HCT116 (cell line): ENCODE measurements at regions not wholly inside any gene's neighbourhood (a gene's known extent, or its start where the extent isn't known, plus 50 kb on each side); places are given as distances from the start of the nearest gene placed in this dataset.

Experiments used
- ATAC-seq: fragments of 200-7000 bp; cut with Tn5 transposase; 2 replicates; pipeline ENCODE4 v1.9.1; 2020; ENCODE audit warnings: mild to moderate bottlenecking, moderate library complexity
- BruUV-seq: library from RNA; stranded (reverse); fragments of 400-500 nt; replicated peaks from 2 replicates; lab custom pipeline; 2021; lab: Mats Ljungman, UMichigan
- CTCF ChIA-PET: fragments of 300-600 bp; sonication (Branson Sonifier 250); formaldehyde crosslinking; loops from one replicate; lab custom pipeline; 2021; ENCODE audit warnings: antibody characterized with exemption; lab: Charles Lee
- POLR2A ChIA-PET: fragments of 300-600, 350-600 bp; sonication (Branson Sonifier 250); formaldehyde crosslinking; loops from one replicate; lab custom pipeline; 2021; ENCODE audit warnings: antibody characterized with exemption; lab: Charles Lee
- RAD21 ChIA-PET, 2 experiments: fragments of 300-600 bp; sonication (Branson Sonifier 250); formaldehyde crosslinking; loops; one replicate each; lab custom pipeline; 2023; ENCODE audit warnings: low total read pairs in 2 of 2; ENCODE audit not compliant: uncharacterized antibody in 2 of 2, unreplicated experiment in 2 of 2, low non-redundant PET in 1 of 2; lab: Charles Lee
- DNase-seq: peaks from one replicate; pipeline ENCODE4 v3.0.0-alpha.2; 2010; ENCODE audit warnings: low read depth, low spot score
- H2AFZ ChIP-seq: fragments of 200-600 bp; shearing (Covaris generic), sonication (generic); 2 replicates; pipeline ENCODE4 v1.6.1; 2017; ENCODE audit warnings: low read depth, mixed run types, mixed read lengths, antibody characterized with exemption, low read length; ENCODE audit not compliant: poor library complexity, severe bottlenecking
- H3K27ac ChIP-seq: 2 replicates; pipeline ENCODE4 v1.5.1; 2012; ENCODE audit warnings: low read depth, low read length
- H3K27me3 ChIP-seq: fragments of 200-600 bp; sonication (generic); 2 replicates; pipeline ENCODE4 v1.6.1; 2016; ENCODE audit warnings: mixed run types, low read length, mixed read lengths; ENCODE audit not compliant: insufficient read depth
- H3K36me3 ChIP-seq, 2 experiments: fragments of 200-500 bp in 1 of 2; fragments of 200-600 bp in 1 of 2; sonication (Bioruptor generic) in 1 of 2; sonication (generic) in 1 of 2; 2 replicates each; pipeline versions ENCODE4 v1.5.1 to v1.6.1; 2014 to 2016; ENCODE audit warnings: low read length in 2 of 2, inconsistent platforms in 1 of 2, mixed read lengths in 1 of 2, mixed run types in 1 of 2; ENCODE audit not compliant: insufficient read depth in 2 of 2, control insufficient read depth in 1 of 2
- H3K4me1 ChIP-seq, 2 experiments: fragments of 200-600 bp in 1 of 2; sonication (generic) in 1 of 2; 2 replicates each; pipeline versions ENCODE4 v1.5.1 to v1.6.1; 2012 to 2017; ENCODE audit warnings: low read length in 2 of 2, inconsistent platforms in 1 of 2, mild to moderate bottlenecking in 1 of 2, mixed read lengths in 1 of 2, mixed run types in 1 of 2, moderate library complexity in 1 of 2; ENCODE audit not compliant: insufficient read depth in 2 of 2, control insufficient read depth in 1 of 2
- H3K4me2 ChIP-seq: fragments of 200-600 bp; sonication (generic); 2 replicates; pipeline ENCODE4 v1.6.1; 2017; ENCODE audit warnings: mixed run types, low read length, mixed read lengths
- H3K4me3 ChIP-seq, 2 experiments: fragments of 200-600 bp in 1 of 2; sonication (generic) in 1 of 2; replicated peaks in 1 of 2; 2 replicates each; pipeline ENCODE4 v1.5.1; 2011 to 2016; ENCODE audit warnings: low read length in 2 of 2, control low read depth in 1 of 2, low read depth in 1 of 2, mild to moderate bottlenecking in 1 of 2, mixed read lengths in 1 of 2, mixed run types in 1 of 2
- H3K79me2 ChIP-seq: fragments of 200-600 bp; sonication (generic); 2 replicates; pipeline ENCODE4 v1.6.1; 2017; ENCODE audit warnings: mild to moderate bottlenecking, mixed run types, low read length, moderate library complexity, mixed read lengths; ENCODE audit not compliant: insufficient read depth
- H3K9ac ChIP-seq: fragments of 200-600 bp; sonication (generic); 2 replicates; pipeline ENCODE4 v1.6.1; 2016; ENCODE audit warnings: low read length, mixed read lengths
- H3K9me2 ChIP-seq: fragments of 200-600 bp; sonication (generic), shearing (Covaris generic); 2 replicates; pipeline ENCODE4 v1.6.1; 2017; ENCODE audit warnings: mixed run types, mild to moderate bottlenecking, moderate library complexity; ENCODE audit not compliant: insufficient read depth
- H3K9me3 ChIP-seq, 2 experiments: fragments of 200-500 bp in 1 of 2; fragments of 200-600 bp in 1 of 2; sonication (Bioruptor generic) in 1 of 2; sonication (generic) in 1 of 2; 2 replicates each; pipeline ENCODE4 v1.6.1; 2014 to 2017; ENCODE audit warnings: low read length in 2 of 2, mixed read lengths in 2 of 2, inconsistent platforms in 1 of 2, low read depth in 1 of 2, mild to moderate bottlenecking in 1 of 2, mixed run types in 1 of 2, moderate library complexity in 1 of 2; ENCODE audit not compliant: control insufficient read depth in 1 of 2, insufficient read depth in 1 of 2
- H4K20me1 ChIP-seq: fragments of 200-600 bp; sonication (generic), shearing (Covaris generic); 2 replicates; pipeline ENCODE4 v1.6.1; 2017; ENCODE audit warnings: mixed run types, mild to moderate bottlenecking, moderate library complexity; ENCODE audit not compliant: insufficient read depth
- ATF3 ChIP-seq: IDR thresholded peaks from 2 replicates; pipeline ENCODE4 v1.6.1; 2012
- CBX3 ChIP-seq: IDR thresholded peaks from 2 replicates; pipeline ENCODE4 v1.6.1; 2012; ENCODE audit warnings: low read depth
- CEBPB ChIP-seq: IDR thresholded peaks from 2 replicates; pipeline ENCODE4 v1.6.1; 2012; ENCODE audit warnings: low read depth
- EGR1 ChIP-seq: IDR thresholded peaks from 2 replicates; pipeline ENCODE4 v1.6.1; 2012; ENCODE audit warnings: low read depth
- ELF1 ChIP-seq: IDR thresholded peaks from 2 replicates; pipeline ENCODE4 v1.6.1; 2012; ENCODE audit warnings: low read depth, borderline replicate concordance
- FOSL1 ChIP-seq: IDR thresholded peaks from 2 replicates; pipeline ENCODE4 v1.6.1; 2012; ENCODE audit warnings: low read depth
- JUND ChIP-seq: IDR thresholded peaks from 2 replicates; pipeline ENCODE4 v1.6.1; 2012
- POLR2A ChIP-seq: IDR thresholded peaks from 2 replicates; pipeline ENCODE4 v1.7.0; 2011; ENCODE audit warnings: borderline replicate concordance; ENCODE audit not compliant: insufficient read depth, insufficient read length; ENCODE audit errors: extremely low read depth
- POLR2AphosphoS5 ChIP-seq: IDR thresholded peaks from 2 replicates; pipeline ENCODE4 v1.6.1; 2011; ENCODE audit warnings: mild to moderate bottlenecking, low read depth, low read length, moderate library complexity
- RAD21 ChIP-seq: IDR thresholded peaks from 2 replicates; pipeline ENCODE4 v1.6.1; 2012; ENCODE audit warnings: low read depth, mild to moderate bottlenecking
- TCF7L2 ChIP-seq: IDR thresholded peaks from 2 replicates; pipeline ENCODE4 v1.7.0; 2011; ENCODE audit warnings: borderline replicate concordance, inconsistent platforms; ENCODE audit not compliant: insufficient read depth, insufficient read length; ENCODE audit errors: extremely low read depth
- ZFX ChIP-seq: fragments of 450-650 bp; IDR thresholded peaks from 2 replicates; pipeline ENCODE4 v1.6.1; 2017
- intact Hi-C: fragments of 100-400 bp; cut with micrococcal nuclease; formaldehyde crosslinking; loops from 2 replicates; pipeline ENCODE4 v1.10.0; 2022
- TF ChIP-seq, protein P1 (sequence below), 3 experiments: fragments of 200-600 bp in 1 of 3; sonication (generic) in 1 of 3; IDR thresholded peaks in 2 of 3; conservative IDR thresholded peaks in 1 of 3; 2 replicates each; pipeline ENCODE4 v1.5.1; 2012 to 2017; ENCODE audit warnings: low read depth in 2 of 3, low read length in 2 of 3, antibody characterized with exemption in 1 of 3, borderline replicate concordance in 1 of 3, control low read depth in 1 of 3, mild to moderate bottlenecking in 1 of 3, mixed read lengths in 1 of 3, mixed run types in 1 of 3, moderate library complexity in 1 of 3; ENCODE audit not compliant: insufficient read depth in 1 of 3
- TF ChIP-seq, protein P2 (sequence below): IDR thresholded peaks from 2 replicates; pipeline ENCODE4 v1.6.1; 2012

- CTCF ChIA-PET = no interaction called here
- Histone ChIP-seq H4K20me1 (no peaks in the 10 kb centered on the region), H3K79me2 (no peaks in the 10 kb centered on the region), H2AFZ (no peak overlapping the region), H3K9ac (no peak overlapping the region), H3K27me3 (no peaks in the 10 kb centered on the region), H3K27ac (no peak overlapping the region), H3K4me3 (no peak overlapping the region), H3K36me3 (no peaks in the 10 kb centered on the region), H3K4me1 (no peaks in the 10 kb centered on the region), H3K9me3 (peaks cover 11 to 17% of the 10 kb centered on the region in 2 experiments; a peak in 2 of 4 replicates), H3K4me2 (no peak overlapping the region), H3K9me2 (no peaks in the 10 kb centered on the region)
- RAD21 ChIA-PET = no interaction called here
- BruUV-seq = no TSS peak
- POLR2A ChIA-PET = no interaction called here
- intact Hi-C loops = no loop called here
- DNase-seq = no peak
- TF ChIP-seq JUND = no peak
- TF ChIP-seq ZFX = no peak
- TF ChIP-seq RAD21 = no peak
- TF ChIP-seq, protein P1, sequence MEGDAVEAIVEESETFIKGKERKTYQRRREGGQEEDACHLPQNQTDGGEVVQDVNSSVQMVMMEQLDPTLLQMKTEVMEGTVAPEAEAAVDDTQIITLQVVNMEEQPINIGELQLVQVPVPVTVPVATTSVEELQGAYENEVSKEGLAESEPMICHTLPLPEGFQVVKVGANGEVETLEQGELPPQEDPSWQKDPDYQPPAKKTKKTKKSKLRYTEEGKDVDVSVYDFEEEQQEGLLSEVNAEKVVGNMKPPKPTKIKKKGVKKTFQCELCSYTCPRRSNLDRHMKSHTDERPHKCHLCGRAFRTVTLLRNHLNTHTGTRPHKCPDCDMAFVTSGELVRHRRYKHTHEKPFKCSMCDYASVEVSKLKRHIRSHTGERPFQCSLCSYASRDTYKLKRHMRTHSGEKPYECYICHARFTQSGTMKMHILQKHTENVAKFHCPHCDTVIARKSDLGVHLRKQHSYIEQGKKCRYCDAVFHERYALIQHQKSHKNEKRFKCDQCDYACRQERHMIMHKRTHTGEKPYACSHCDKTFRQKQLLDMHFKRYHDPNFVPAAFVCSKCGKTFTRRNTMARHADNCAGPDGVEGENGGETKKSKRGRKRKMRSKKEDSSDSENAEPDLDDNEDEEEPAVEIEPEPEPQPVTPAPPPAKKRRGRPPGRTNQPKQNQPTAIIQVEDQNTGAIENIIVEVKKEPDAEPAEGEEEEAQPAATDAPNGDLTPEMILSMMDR (IDR thresholded peaks at IDR 0.05 in 2 of 3, conservative IDR thresholded peaks at IDR 0.05 in 1 of 3; ENCODE audit: borderline replicate concordance in 1 of 3, insufficient read depth in 1 of 3, low read depth in 2 of 3, low read length in 2 of 3) = no peak
- ATAC-seq = no peak
These were observed 849.3 kb upstream of the PRMT6 start for GRCh38 chr1:106207185-106207584.

- ChIA-PET RAD21 (no interaction called here), POLR2A (no interaction called here), CTCF (no interaction called here)
- no TSS peak for BruUV-seq
- Histone ChIP-seq H3K9me2 (no peaks in the 10 kb centered on the region), H3K4me1 (no peaks in the 10 kb centered on the region), H3K36me3 (no peaks in the 10 kb centered on the region), H3K4me2 (no peak overlapping the region), H3K4me3 (no peak overlapping the region), H2AFZ (no peak overlapping the region), H4K20me1 (no peaks in the 10 kb centered on the region), H3K9ac (no peak overlapping the region), H3K9me3 (peaks cover 0 to 14% of the 10 kb centered on the region in 2 experiments; a peak in 2 of 4 replicates), H3K27me3 (no peaks in the 10 kb centered on the region), H3K27ac (no peak overlapping the region), H3K79me2 (no peaks in the 10 kb centered on the region)
- no peak for ATAC-seq
- DNase-seq = no peak
- TF ChIP-seq FOSL1 = no peak
- no peak for TF ChIP-seq POLR2A
- no peak for TF ChIP-seq RAD21
- TF ChIP-seq POLR2AphosphoS5 = no peak
- TF ChIP-seq CEBPB = no peak
- no peak for TF ChIP-seq JUND
- no peak for TF ChIP-seq ATF3
- TF ChIP-seq CBX3 = no peak
- TF ChIP-seq ZFX = no peak
- TF ChIP-seq ELF1 = no peak
- TF ChIP-seq TCF7L2 = no peak
- TF ChIP-seq EGR1 = no peak
- TF ChIP-seq, protein P2, sequence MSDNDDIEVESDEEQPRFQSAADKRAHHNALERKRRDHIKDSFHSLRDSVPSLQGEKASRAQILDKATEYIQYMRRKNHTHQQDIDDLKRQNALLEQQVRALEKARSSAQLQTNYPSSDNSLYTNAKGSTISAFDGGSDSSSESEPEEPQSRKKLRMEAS = no peak
- intact Hi-C loops = no loop called here
These were observed 838.7 kb upstream of the PRMT6 start for GRCh38 chr1:106217765-106218164.
